Tongue (tissue), 1 donor: ENCODE measurements at regions not wholly inside any gene's neighbourhood (a gene's known extent, or its start where the extent isn't known, plus 50 kb on each side); places are given as distances from the start of the nearest gene placed in this dataset.

Source experiments
- DNase-seq: peaks from one replicate; pipeline ENCODE4 v3.0.0-alpha.2; 2015

DNA sequence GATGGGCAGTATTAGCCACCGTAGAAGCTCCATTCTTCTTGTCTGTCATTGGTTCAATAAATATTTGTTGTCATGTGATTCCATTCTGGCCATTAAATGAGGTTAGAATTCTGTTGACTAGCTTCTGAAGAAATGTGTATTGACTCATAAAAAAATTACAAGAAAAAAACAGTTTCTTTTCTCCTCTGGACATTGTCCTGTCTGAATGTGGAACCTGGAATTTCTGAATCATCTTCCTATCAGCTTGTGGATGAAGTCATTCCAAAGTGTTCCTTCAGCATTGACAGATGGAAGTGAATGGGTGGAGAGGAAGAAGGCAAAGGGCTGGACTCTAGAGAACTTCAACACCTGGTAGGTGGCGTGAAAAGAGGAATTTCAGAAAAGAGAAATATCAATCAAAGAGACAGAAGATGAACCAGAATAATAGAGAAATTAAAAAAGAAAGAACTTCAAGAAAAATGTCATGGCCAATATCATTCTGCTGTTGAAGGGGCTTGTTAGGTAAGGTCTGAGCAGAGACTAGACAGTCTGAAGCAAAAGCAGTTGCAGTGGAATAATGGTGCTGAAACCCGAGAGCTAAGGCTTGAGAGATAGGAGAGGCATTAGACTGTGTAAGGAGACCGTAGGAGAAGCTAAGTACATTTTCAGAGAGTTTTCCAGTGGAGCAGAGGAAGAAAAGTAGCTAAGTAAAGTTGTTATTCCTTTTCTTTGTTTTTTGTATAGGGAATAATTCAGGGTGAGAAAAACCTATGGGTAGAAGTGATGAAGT, 806.6 kb downstream of the SQOR start:
- DNase-seq = peak; percentile 17

- no peak for DNase-seq
Measured at GRCh38 chr15:46442184-46442583, 807.4 kb downstream of the SQOR start.

DNA sequence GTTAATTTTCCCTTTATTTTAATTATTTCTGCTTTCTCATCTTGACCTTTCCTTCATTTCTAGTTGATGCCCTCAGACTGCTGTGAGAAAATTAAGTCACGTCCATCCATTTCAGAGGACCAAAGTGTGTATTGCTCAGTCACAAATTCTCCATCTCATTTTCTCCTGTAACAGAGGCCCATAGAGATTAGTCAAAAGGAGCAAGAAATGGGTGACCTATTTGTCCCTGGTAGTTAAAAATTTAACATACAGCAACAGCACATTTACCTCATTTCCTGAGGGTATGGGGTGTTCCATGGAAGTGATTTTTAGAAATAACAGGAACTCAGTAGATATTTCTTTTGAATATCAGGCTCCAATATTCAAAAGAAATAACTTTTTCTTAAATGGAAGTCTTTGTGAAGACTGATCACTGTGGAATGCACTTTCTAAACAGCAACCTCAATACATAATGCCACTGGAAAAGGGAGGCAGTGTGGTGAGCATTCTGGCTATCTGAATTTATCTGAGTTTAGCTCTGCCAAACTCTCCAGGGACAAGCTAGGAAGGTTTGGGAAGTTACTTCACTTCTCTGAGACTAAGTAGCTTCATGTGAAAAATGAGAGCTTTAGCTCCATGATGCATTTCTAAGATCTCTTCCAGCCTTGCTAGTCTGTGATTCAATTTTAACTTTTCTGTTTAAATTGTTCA, 808.2 kb downstream of the SQOR start:
- DNase-seq = no peak

- DNase-seq = no peak
Measured at GRCh38 chr15:46450112-46450809, 815.4 kb downstream of the SQOR start.

- no peak for DNase-seq
Measured at GRCh38 chr15:46450810-46451182, 816.0 kb downstream of the SQOR start.

GRCh38 chr15:46452297-46452820, 817.5 kb downstream of the SQOR start:
- DNase-seq = no peak

- no peak for DNase-seq
Measured at GRCh38 chr15:46456456-46456855, 821.6 kb downstream of the SQOR start.

DNA sequence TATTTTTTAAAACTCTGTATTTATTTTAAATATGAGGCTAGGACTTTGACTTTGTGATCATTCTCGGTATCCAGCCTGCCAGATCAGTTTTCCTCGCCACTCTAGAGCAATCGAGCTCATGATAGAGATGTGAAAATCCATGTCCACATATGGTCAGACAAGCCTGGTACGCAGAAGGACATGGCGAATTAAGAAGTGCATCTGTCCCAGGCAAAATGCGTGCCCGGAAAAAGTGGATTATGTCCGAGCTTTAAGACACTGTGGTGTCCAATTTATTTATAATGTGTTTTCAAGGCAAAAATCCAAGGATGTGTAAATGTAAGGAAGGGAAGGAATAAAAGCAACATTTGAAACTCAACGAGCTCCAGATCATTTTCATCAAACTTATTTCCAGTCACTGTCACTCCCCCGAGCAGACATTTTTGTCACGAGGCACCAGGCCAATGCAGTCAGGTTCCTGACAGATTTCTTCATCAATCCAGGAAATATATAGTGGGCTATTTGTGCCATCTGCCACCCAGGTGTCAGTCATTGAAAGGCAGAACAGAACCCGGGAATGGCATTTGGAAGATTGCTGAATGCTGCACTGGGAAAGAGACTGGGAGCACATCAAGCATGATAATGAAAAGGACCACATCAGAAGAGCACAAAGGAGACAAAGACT, 825.7 kb downstream of the SQOR start:
- DNase-seq = peak; percentile 62

DNA sequence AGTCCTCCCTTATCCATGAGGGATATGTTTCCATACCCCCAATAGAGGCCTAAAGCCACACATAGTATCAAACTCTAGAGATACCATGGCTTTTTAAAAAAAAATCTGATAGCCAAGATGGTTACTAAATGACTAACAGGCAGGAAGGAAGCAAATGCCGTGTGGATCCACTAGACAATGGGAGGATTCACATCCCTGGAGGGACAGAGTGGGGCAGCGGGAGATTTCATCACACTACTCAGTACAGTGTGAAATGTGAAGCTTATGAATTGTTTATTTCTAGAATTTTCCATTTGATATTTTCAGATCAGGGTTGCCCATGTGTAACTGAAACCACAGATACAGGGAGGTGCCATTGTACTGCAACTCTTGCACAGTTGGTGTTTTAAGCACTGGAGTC, 826.6 kb downstream of the SQOR start:
- DNase-seq = no peak

DNA sequence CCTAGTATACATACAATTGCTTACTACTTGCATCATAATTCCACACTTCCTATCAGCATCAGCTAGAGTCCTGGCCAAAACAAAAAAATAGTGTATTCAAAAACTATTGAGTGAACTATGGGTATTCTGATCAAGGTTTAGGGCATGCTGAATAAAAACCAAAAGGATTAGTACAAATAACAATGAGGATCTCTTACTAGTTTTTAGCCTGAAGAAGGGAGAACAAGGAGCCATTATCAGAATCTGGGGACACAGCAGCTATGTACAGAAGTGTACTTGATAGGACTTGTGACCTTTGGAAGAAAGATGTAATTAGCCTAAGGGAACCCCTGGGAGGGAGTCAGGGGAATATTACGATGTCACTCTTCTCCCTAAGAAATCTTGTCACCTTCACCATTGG, 832.2 kb downstream of the SQOR start:
- DNase-seq = no peak

- DNase-seq = no peak
Measured at GRCh38 chr15:46471096-46471495, 836.3 kb downstream of the SQOR start.

GRCh38 chr15:46489276-46489675, 854.4 kb downstream of the SQOR start:
- DNase-seq = no peak

DNA sequence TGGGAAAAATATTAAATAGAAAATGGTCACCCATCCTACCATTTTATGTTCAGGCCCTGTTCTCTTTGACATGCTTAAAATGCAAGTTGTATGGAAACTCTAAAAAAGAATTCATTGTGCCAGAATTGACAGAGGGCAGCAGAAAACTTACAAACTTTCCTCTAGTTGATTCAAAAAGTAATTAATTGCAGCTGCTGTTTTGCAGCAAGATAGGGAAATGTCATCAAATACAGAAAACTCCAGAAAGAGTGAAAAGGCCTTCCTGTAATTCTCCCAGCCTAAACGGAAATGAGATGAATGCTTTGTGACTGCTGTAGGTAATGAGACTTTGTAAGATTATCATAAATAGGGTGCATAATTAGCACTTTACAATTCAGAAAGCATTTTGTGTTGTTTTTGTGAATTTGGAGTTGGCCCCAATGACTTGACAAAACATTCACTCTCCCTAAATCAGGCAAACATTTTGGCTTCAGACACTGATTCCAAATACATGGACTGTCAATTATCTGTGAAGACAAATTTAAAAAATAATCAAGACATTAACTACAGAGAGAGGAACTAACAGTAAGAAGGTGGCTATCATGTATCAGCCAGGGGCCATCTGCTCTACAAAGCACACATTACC, 861.8 kb downstream of the SQOR start:
- peak; percentile 8 for DNase-seq

DNA sequence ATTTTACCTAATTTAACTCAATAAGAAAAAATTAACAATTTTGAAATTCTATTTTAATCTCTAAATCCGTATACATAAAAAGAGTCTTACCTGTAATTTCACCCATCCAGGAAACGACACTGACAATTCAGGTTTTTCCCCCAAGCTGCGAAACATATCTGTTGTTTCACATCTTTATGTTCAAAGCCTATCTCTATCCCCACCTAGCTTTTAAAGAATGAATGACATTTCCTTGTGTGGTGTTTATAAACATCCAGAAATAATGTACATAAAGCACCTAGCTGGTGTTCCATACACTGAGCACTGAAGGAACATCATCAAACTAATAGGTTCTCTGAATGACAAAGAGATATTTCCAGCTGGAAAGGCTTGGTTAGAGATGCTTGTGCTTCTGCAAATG, 867.8 kb downstream of the SQOR start:
- no peak for DNase-seq

DNA sequence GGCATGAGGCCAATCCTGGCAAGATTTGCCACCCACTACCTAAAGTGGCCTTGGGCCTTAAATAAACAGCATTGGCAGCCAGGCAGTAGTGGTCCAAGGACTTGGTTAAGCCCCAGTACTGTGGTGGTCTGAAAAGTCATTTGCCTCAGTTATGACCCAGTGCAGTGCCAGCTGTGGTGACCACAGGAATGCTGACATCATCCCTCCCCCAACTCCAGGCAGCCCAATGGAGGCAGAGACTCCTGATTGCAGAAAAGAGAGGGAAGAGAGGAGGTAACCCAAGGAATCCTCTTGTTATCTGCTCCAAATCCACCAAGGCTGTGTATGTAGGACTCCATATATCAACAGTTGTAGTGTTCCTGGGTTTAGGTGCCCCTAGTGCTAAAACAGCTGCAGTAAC, 883.6 kb downstream of the SQOR start:
- DNase-seq = no peak

- peak; percentile 24 for DNase-seq
Measured at GRCh38 chr15:46523701-46524100, 888.9 kb downstream of the SQOR start.

DNA sequence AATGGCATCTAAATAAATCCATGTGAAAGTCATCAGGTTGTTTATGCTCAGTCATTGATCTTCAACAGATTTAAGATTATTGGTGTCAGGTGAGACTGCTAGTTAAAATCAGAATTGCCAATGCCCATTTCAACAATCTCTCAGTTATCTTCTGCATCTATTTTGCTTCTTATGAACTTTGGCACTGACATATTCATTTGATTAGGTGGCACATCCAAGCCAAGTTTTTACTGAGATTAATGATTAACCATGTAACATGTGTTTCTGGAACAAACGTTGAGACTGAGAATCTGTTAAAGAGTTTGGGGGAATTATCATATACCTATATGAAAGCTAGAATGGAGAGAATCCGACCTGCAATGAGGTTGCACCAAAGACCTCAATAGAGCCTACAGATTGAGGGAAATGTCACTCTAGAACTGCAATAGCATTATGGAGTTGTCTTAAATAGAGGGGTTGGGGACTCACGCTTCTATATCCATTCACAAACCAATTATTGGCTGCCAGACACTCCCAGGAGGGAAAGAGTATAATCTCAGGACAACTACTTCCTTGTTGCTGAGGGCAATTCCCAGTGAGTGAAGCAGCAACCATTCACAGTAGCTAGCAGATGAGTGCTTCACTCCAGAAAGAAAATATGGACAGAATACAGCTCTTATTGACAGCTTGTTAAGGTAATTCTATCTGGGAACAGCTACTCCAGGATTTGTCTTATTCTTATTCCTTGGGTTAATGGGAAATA, 891.3 kb downstream of the SQOR start:
- no peak for DNase-seq

DNA sequence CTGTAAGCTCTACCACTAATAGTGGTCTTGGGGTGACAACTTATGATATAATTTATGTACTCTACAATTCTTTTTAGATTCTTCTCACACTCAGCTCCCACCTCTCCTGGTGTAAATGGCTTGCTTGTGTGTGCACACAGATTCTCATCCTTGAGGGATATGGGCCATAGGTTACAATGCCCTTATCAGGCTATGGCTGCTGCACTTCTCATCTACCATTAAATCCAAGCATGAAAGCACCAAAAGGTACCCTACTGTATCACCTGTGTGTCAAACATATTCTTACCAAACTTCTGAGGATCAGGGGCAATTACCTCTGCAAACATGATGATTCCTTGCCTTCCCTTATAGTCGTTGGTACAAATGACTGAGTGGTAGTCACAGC, 891.9 kb downstream of the SQOR start:
- DNase-seq = no peak

DNA sequence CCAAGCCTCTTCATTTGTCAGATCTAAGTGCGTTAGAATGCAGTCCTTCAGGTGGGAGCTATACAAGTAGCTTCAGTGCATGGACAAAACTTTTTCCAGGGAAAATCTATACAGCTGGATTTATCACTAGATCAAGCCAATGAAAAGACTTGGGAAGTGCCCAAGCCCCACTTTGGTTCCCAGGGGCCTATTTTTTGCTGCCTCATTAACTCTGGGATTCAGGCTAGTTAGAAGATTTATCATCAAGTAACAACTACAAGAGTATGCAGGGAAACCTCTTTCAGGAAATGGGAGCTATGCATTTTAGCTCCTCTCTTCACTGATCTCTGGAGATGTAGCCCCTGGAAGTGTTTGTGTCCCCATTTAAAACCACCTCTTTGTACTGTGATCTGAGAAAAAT, 908.8 kb downstream of the SQOR start:
- no peak for DNase-seq

DNA sequence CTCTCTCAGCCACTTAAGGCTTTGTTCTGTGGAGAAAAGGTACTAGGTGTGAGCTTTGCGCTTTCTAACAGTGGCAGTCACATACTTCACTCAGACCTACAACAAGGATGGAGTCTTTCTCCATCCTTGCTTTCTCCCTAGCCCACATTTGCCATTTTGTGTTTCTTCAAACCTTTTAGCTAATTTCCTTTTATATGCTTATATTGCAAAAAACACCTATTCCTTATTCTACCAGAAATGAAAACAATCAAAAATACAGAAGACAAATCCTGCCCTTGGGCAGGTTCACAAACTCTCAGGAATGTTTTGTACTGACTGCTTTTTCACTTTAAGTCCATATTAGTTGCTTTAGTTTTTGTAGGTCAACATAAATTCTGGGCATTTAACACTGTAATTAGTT, 914.2 kb downstream of the SQOR start:
- DNase-seq = no peak

DNA sequence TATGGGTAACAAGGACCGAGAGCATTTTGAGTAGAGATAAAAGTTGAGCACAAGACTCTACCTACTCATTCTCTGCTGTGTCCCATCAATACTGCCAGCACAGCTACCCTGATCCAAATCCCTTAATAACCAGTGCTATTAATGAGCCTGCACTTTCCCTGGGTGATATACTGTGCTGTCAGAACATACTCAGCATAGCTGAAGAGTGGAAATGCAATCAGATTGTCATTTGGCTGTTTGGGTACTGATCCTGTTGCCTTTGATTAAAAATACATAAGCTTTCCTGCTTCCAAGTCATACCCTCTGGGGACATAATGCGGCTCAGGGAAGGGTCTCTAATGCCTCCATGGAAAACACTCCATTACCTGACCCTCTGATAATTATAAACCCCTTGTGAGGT, 917.5 kb downstream of the SQOR start:
- no peak for DNase-seq

DNA sequence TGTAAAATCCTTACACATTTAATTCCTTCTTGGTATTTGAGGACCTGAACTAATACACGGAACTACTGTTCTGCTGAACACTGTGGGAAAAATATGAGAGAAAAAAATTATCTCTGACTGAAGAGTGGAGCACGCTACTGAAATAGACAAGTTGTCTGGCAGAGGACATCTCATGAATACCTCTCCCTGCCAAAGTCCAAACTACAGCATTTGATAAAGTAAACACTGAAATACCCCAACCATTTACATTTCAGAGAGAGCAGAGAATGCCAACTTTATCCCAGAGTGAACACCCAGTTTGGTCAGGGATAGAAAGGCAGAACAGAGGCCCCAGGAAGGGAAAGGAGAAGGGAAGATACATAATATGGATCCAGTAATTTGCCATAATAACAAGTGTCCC, 920.7 kb downstream of the SQOR start:
- DNase-seq = no peak
